ENCODE measurements at regions not wholly inside any gene's neighbourhood (a gene's known extent, or its start where the extent isn't known, plus 50 kb on each side); places are given as distances from the start of the nearest gene placed in this dataset.

- TF ChIP-seq CTCF (IDR thresholded peaks at IDR 0.05) (no peak), POLR2A (IDR thresholded peaks at IDR 0.05) (no peak)
Measured at GRCh38 chr1:215472723-215473122, 94.4 kb upstream of the KCTD3 start.
